Liver (tissue), 8 donors: ENCODE measurements at regions not wholly inside any gene's neighbourhood (a gene's known extent, or its start where the extent isn't known, plus 50 kb on each side); places are given as distances from the start of the nearest gene placed in this dataset.

Source experiments
- DNase-seq: peaks from one replicate; pipeline ENCODE4 v3.0.0-alpha.2; 2017; ENCODE audit warnings: low spot score
- H3K27ac ChIP-seq, 2 donors: one replicate each; pipeline ENCODE4 v1.7.0; 2013; ENCODE audit warnings: inconsistent platforms in 2 of 2, low read length in 2 of 2, control low read depth in 1 of 2, low read depth in 1 of 2, mild to moderate bottlenecking in 1 of 2
- H3K27me3 ChIP-seq, 4 donors: one replicate each; pipeline versions ENCODE4 v1.6.1 to v1.7.0; 2013; ENCODE audit warnings: low read length in 3 of 4, inconsistent platforms in 1 of 4, mild to moderate bottlenecking in 1 of 4, moderate library complexity in 1 of 4; ENCODE audit not compliant: control insufficient read depth in 4 of 4, insufficient read depth in 4 of 4
- H3K36me3 ChIP-seq, 4 donors: one replicate each; pipeline versions ENCODE4 v1.6.1 to v1.7.0; 2013; ENCODE audit warnings: low read length in 3 of 4, mild to moderate bottlenecking in 3 of 4, low read depth in 1 of 4, moderate library complexity in 1 of 4; ENCODE audit not compliant: control insufficient read depth in 4 of 4, insufficient read depth in 3 of 4
- H3K4me1 ChIP-seq, 4 donors: one replicate each; pipeline versions ENCODE4 v1.6.1 to v1.7.0; 2013; ENCODE audit warnings: low read length in 3 of 4, mild to moderate bottlenecking in 3 of 4, moderate library complexity in 1 of 4; ENCODE audit not compliant: control insufficient read depth in 4 of 4, insufficient read depth in 4 of 4
- H3K4me3 ChIP-seq, 3 donors: one replicate each; pipeline versions ENCODE4 v1.6.1 to v1.7.0; 2013; ENCODE audit warnings: low read length in 3 of 3, control low read depth in 1 of 3, low read depth in 1 of 3, mild to moderate bottlenecking in 1 of 3
- H3K9ac ChIP-seq, 2 donors: one replicate each; pipeline ENCODE4 v1.7.0; 2013; ENCODE audit warnings: low read length in 2 of 2, mild to moderate bottlenecking in 2 of 2, moderate library complexity in 2 of 2, control low read depth in 1 of 2, low read depth in 1 of 2
- H3K9me3 ChIP-seq, 4 donors: one replicate each; pipeline versions ENCODE4 v1.6.1 to v1.7.0; 2013; ENCODE audit warnings: low read length in 3 of 4; ENCODE audit not compliant: control insufficient read depth in 4 of 4
- ATF3 ChIP-seq: IDR thresholded peaks from 2 replicates; pipeline ENCODE4 v1.6.1; 2016; ENCODE audit warnings: antibody characterized with exemption
- CTCF ChIP-seq: fragments of 150-350 bp; IDR thresholded peaks from 2 replicates; pipeline ENCODE4 v1.5.1; 2017; ENCODE audit warnings: improper control_type of control experiment, low read depth, low read length; ENCODE audit not compliant: missing input control
- EGR1 ChIP-seq, 2 donors: IDR thresholded peaks; 2 replicates each; pipeline ENCODE4 v1.6.1; 2016 to 2018; ENCODE audit warnings: antibody characterized with exemption in 2 of 2, low read depth in 2 of 2
- FOXA1 ChIP-seq: IDR thresholded peaks from 2 replicates; pipeline ENCODE4 v1.6.1; 2016; ENCODE audit warnings: antibody characterized with exemption
- FOXA2 ChIP-seq: IDR thresholded peaks from 2 replicates; pipeline ENCODE4 v1.6.1; 2016; ENCODE audit warnings: antibody characterized with exemption
- GABPA ChIP-seq, 2 donors: IDR thresholded peaks in 1 of 2; conservative IDR thresholded peaks in 1 of 2; 2 replicates each; pipeline ENCODE4 v1.6.1; 2016; ENCODE audit warnings: antibody characterized with exemption in 2 of 2, mild to moderate bottlenecking in 1 of 2, moderate library complexity in 1 of 2
- HNF4A ChIP-seq, 2 donors: conservative IDR thresholded peaks; 2 replicates each; pipeline ENCODE4 v1.6.1; 2016; ENCODE audit warnings: antibody characterized with exemption in 2 of 2, mild to moderate bottlenecking in 2 of 2
- HNF4G ChIP-seq: IDR thresholded peaks from 2 replicates; pipeline ENCODE4 v1.6.1; 2016; ENCODE audit warnings: antibody characterized with exemption
- JUND ChIP-seq, 2 donors: IDR thresholded peaks; 2 replicates each; pipeline ENCODE4 v1.6.1; 2016; ENCODE audit warnings: antibody characterized with exemption in 2 of 2
- MAX ChIP-seq: IDR thresholded peaks from 2 replicates; pipeline ENCODE4 v1.6.1; 2016; ENCODE audit warnings: antibody characterized with exemption
- NR2F2 ChIP-seq: IDR thresholded peaks from 2 replicates; pipeline ENCODE4 v1.6.1; 2016; ENCODE audit warnings: antibody characterized with exemption
- RAD21 ChIP-seq, 2 donors: IDR thresholded peaks; 2 replicates each; pipeline ENCODE4 v1.6.1; 2016; ENCODE audit warnings: antibody characterized with exemption in 2 of 2, mild to moderate bottlenecking in 2 of 2
- REST ChIP-seq: IDR thresholded peaks from 2 replicates; pipeline ENCODE4 v1.6.1; 2016; ENCODE audit warnings: antibody characterized with exemption, mild to moderate bottlenecking
- RXRA ChIP-seq, 2 donors: IDR thresholded peaks; 2 replicates each; pipeline ENCODE4 v1.6.1; 2017 to 2018; ENCODE audit warnings: antibody characterized with exemption in 2 of 2, mild to moderate bottlenecking in 1 of 2
- SP1 ChIP-seq: IDR thresholded peaks from 2 replicates; pipeline ENCODE4 v1.6.1; 2018; ENCODE audit warnings: antibody characterized with exemption, mild to moderate bottlenecking
- TAF1 ChIP-seq: conservative IDR thresholded peaks from 2 replicates; pipeline ENCODE4 v1.6.1; 2016; ENCODE audit warnings: antibody characterized with exemption, mild to moderate bottlenecking
- YY1 ChIP-seq: IDR thresholded peaks from 2 replicates; pipeline ENCODE4 v1.6.1; 2016; ENCODE audit warnings: antibody characterized with exemption, mild to moderate bottlenecking
- ZBTB33 ChIP-seq: IDR thresholded peaks from 2 replicates; pipeline ENCODE4 v1.6.1; 2016; ENCODE audit warnings: antibody characterized with exemption
- WGBS: extraction: QIAGEN DNeasy Blood & Tissue Kit; methylation state at CpG from one replicate; pipeline ENCODE4 v1.1.7; 2013; 5-methylcytosine and 5-hydroxymethylcytosine counted together
- donor health status: healthy.
- donor health status: healthy.
- donor health status: healthy.
- donor health status: healthy.
- donor health status: healthy.

GRCh38 chrX:151073767-151074166, 90.6 kb downstream of the HMGB3 start:
- Histone ChIP-seq H3K9ac (no peak overlapping the region), H3K9me3 (no peaks in the 10 kb centered on the region), H3K4me3 (no peak overlapping the region), H3K36me3 (no peaks in the 10 kb centered on the region), H3K27me3 (no peaks in the 10 kb centered on the region), H3K27ac (no peak overlapping the region), H3K4me1 (no peaks in the 10 kb centered on the region)
- TF ChIP-seq JUND (IDR thresholded peaks at IDR 0.05), result no peak
- no peak for TF ChIP-seq NR2F2
- no peak for TF ChIP-seq YY1
- TF ChIP-seq CTCF, result no peak
- no peak for TF ChIP-seq FOXA2
- no peak for TF ChIP-seq ATF3
- TF ChIP-seq RXRA (IDR thresholded peaks at IDR 0.05), result no peak
- TF ChIP-seq SP1, result no peak
- no peak for TF ChIP-seq ZBTB33
- TF ChIP-seq HNF4A (conservative IDR thresholded peaks at IDR 0.05), result no peak
- TF ChIP-seq TAF1, result no peak
- TF ChIP-seq HNF4G, result no peak
- TF ChIP-seq FOXA1, result no peak
- no peak for TF ChIP-seq EGR1 (IDR thresholded peaks at IDR 0.05; ENCODE audit: low read depth in 2 of 2)
- TF ChIP-seq GABPA (IDR thresholded peaks at IDR 0.05 in 1 of 2, conservative IDR thresholded peaks at IDR 0.05 in 1 of 2), result no peak
- TF ChIP-seq MAX, result no peak
- TF ChIP-seq REST, result no peak
- 88% methylated on average over 12 of the region's 12 CpGs for WGBS
- no peak for DNase-seq

GRCh38 chrX:151081016-151081415, 95.4 kb upstream of the GPR50 start:
- no peak for TF ChIP-seq YY1
- no peak for TF ChIP-seq HNF4G
- no peak for TF ChIP-seq RAD21 (IDR thresholded peaks at IDR 0.05)
- no peak for TF ChIP-seq SP1
- H3K27me3 ChIP-seq, result peaks cover 0 to 3% (median 0%) of the 10 kb centered on the region in 4 donors
- no peak for DNase-seq
- no peak overlapping the region for H3K27ac ChIP-seq
- H3K9ac ChIP-seq, result no peak overlapping the region
- H3K4me3 ChIP-seq, result no peak overlapping the region
- no peaks in the 10 kb centered on the region for H3K9me3 ChIP-seq
- WGBS, result 95% methylated on average over 9 of the region's 9 CpGs
- H3K36me3 ChIP-seq, result no peaks in the 10 kb centered on the region
- peaks cover 1 to 31% (median 18%) of the 10 kb centered on the region in 4 donors for H3K4me1 ChIP-seq
